Esophagus mucosa (tissue), 1 donor: ENCODE measurements at regions not wholly inside any gene's neighbourhood (a gene's known extent, or its start where the extent isn't known, plus 50 kb on each side); places are given as distances from the start of the nearest gene placed in this dataset.

Experiments used
- ATAC-seq: fragments of 200-7000 bp; cut with Tn5 transposase; one replicate; pipeline ENCODE4 v1.9.1; 2020
- donor health status: DM: yes; HTN: yes; CAD: no.

GRCh38 chrX:107502316-107502715 is 52.9 kb downstream of the FRMPD3 start:
- ATAC-seq = no peak

DNA sequence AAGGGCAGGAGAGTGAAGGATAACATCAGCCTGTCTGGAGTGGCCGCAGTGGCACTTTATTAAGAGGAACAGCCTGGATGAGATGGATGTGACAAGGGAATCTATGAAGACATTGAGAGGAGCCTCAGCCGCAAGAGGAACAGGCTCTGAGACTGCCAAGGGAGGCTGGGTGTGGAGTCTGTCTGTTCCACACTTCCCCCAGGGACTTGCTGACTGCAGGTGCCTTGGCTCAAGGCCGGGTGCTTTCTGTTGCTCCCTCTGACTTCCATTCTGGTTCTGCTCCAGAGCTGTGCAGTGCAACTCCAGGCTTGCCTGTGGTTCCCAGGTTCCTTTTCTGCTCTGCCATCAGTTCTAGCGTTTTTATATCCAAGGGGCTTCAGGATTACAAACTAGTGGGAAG is 54.6 kb downstream of the FRMPD3 start:
- no peak for ATAC-seq

DNA sequence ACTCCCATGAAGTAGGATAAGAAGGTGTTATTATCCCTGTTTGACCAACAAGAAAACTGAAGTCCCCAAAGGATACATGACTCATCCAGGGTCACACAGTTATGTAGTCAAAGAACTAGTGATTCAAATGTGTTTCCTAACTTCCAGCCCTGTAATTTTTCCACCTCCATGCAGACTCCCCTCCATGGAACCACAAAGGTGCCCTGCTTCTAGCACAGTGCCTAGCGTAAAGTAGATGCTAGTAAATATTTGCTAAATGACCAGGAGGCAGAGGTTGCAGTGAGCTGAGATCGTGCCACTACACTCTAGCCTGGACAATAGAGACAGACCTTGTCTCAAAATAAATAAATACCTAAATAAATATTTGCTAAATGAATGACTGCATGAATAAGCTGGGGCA is 55.8 kb downstream of the FRMPD3 start:
- no peak for ATAC-seq

GRCh38 chrX:107506596-107507031 is 57.2 kb downstream of the FRMPD3 start:
- ATAC-seq = no peak

DNA sequence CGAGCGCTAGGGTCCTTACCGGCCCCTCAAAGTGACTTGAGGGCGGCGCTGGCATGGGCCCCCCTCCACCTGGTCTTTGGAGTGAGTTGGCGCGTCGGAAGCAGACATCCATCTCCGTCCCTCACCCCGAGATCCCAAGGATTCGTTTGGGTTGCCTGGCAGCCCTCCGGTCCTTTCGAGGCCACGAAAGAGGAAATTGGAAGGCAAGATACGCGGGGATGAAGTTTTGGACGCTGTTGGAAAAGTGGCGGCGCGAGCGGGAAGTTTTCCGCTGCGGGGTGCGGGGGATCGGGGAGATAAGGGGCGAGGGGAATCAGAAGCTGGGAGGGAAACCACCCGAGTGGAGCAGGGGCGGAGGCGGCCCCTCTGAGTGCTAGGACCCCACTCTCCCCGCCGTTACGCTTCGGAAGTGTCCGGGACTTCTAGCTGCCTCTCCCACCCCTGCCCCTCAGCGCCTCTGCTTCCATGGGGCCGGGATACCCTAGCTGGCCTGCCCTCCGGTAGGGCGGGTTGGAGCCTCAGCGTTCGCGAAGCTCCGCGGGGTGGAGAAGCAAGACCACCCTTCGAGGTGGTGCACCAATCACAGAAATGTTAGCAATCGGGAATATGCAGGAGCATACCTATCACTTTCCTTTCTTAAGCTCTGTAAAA is 57.8 kb downstream of the FRMPD3 start:
- no peak for ATAC-seq

- no peak for ATAC-seq
Observed at GRCh38 chrX:107507744-107508117, 58.3 kb downstream of the FRMPD3 start.

DNA sequence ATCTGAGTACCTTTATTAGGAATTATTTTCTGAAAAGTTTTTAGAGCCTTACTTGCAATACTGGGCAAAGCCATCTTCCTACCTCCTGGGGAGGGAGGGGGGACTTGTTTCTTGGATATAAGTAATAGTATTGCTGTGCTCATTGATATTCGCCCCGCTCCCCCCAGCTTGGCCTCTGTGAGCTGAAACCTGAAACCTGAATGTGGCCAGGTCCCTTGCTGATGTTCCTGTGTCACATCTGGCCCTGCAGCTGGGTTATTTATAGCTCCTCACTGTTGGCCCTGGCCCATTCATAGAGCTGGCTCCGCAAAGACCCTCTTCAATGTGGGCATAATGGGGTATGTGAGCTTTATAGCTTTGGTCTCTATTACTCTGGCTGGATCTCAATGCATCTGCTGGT is 59.5 kb downstream of the FRMPD3 start:
- ATAC-seq = no peak

DNA sequence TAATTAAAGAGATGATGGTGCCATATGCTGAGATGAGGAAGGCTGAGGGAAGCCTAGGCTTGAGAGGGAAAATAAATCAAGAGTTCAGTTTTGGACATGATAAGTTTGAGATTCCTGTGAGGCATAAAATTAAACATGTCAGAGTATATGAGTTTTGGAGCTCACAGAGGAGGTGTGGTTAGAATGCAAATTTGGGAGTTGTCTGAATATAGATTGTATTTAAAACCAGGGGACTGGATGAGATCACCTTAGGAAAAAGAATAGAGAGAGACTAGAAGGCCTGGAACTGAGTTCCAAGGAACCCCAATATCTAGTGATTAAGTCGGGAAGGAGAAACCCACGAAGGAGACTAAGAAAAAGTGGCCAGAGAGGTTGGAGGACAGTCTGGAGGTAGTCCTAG is 65.5 kb downstream of the FRMPD3 start:
- ATAC-seq = no peak

DNA sequence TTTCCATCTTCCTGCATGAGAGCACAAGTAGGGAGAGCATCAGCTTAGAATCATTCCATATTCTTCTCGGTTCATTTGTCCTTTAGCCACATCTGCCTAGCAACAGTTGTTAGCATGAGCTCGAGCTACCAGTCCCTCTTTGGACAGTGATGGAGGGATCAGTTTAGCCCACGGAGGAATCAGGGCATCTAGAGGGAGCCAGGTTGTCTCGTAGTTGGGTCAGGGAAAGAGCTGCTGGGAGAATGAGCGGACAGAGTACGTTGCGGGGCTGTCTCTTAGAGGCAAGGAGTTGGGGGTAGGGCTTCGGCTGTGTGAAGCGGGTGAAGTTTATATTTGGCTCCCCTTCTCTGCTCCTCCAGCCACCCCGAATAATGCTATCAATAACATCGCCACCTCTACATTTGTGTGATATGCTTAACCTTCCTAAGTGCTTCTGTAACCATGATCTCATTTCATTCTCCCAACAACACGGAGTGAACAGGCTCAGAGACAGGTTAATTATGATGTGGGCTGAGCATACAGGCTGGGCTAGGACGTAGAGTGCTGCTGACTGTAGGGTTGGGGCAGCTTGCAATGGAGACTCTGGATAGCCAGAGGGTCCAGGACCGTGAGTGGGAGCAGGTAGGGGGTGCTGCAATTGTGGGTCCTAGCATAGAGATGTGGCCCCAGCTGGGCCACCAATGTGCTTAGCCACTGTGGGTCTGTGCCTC is 72.6 kb downstream of the FRMPD3 start:
- ATAC-seq = no peak

GRCh38 chrX:107522901-107523300 is 73.4 kb downstream of the FRMPD3 start:
- ATAC-seq = no peak

- ATAC-seq = no peak
Observed at GRCh38 chrX:107526141-107526540, 76.7 kb downstream of the FRMPD3 start.

DNA sequence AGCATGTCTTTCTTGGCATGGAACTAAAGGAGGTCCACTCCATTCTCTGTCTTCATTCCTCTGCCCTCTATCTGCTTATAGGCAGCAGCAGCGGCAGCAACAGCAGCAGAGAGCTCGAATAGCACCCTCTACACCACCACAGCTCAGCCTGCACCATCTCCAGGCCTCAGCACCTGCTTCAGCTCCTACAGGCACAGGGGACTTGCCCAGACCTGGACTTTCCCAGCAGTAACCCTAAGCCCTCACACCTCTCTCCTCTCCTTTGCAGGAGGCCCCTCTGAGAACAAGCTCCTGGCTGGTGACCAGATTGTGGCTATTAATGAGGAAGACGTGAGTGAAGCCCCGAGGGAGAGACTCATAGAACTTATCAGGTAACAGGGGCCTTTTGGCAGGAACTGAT is 80.7 kb downstream of the FRMPD3 start:
- ATAC-seq = no peak

- peak; percentile 67 for ATAC-seq
Observed at GRCh38 chrX:107537815-107538214, 88.4 kb downstream of the FRMPD3 start.

DNA sequence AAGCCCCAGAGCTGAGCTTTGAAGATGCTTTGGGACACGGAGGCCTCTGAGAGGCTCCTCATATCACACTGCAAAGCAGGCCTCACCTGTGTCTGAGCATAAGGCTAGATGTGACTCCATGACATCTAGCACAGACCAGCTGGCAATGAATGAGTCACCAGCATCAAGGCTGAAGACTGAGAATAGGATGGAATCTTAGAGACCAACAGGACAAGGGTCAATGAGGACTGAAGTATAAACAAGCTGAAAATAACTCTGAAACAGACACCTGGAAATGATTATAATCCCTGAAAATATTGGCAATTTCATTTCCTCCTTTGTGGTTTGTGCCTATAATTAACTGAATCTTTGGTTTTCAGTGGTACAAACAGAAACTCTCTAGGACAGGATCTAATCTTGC is 87.1 kb upstream of the PRPS1 start:
- ATAC-seq = no peak

DNA sequence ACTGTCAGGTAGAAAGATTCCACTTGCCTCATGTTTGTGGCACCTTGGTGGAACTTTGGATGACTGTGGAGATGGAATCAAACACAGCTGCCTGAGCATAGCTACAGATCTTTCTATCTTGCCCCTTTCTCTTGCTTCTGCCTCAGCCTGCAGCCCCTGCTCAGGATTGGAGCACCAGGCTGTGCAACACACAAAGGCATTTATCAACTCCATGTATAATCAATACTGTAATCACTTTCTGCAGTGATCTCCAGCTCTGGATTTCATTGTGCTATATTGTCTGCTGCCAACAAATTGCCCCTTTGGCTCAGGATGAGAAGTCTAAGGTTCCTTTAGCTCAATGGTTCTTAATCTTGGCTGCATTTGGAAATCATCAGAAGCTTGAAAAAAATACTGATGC is 86.3 kb upstream of the PRPS1 start:
- ATAC-seq = no peak

DNA sequence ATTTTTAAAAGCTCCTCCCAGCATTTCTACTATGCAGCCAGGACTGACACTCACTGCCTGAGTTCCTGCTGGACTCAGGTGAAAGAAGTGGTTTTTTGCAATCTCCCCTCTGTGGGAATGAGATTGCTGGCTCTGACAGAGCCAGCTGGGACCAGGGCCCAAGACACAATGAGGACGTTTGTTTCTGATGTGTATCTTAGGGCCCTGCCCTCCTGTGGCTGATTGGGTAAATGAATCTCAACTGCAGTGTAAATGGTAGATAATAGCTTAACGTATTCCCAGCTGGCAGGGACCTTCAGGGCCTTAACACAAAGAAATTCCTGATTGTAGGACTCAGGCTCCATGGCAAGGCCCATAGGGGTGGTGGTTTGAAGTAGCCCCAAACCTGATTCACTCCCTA is 85.8 kb upstream of the PRPS1 start:
- ATAC-seq = no peak

DNA sequence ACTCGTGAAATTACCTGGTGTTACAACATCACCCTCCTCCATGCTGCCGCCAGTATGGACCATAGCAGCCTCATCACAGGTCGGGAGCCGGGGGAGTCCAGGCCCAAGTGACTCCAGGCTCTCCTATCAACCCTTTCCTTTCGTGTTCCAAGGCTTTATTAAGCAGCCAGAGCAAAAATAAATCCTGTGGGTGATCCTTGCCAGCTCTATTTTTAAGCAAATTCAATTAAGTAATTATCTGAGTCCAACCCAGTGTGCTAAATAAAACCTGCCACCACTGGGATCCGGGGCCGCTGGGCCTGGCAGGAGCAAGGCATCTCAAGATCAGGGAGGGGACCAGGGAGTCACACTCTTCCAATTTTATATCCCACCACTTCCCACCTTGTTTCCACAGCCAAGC is 80.7 kb upstream of the PRPS1 start:
- no peak for ATAC-seq

GRCh38 chrX:107548775-107549174 is 79.5 kb upstream of the PRPS1 start:
- no peak for ATAC-seq

DNA sequence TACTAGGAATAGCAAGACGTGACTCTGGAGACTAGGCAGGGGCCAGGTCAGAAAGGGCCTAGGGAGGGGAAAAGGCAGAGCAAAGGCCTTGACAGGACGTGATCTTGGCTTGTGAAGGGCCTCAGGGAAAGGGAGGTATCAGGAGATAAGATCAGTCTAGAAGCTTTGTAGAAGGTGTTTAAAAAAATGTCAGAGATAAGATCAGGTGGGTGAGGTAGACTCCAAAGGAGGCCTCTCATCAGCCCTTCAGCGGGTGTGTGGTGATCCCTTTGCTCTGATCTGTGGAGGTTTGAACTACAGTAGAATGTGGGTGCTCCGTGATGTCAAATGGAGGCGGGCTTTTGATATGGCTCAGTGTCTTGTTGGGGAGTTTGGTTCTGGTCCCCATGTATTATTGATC is 78.8 kb upstream of the PRPS1 start:
- ATAC-seq = no peak

DNA sequence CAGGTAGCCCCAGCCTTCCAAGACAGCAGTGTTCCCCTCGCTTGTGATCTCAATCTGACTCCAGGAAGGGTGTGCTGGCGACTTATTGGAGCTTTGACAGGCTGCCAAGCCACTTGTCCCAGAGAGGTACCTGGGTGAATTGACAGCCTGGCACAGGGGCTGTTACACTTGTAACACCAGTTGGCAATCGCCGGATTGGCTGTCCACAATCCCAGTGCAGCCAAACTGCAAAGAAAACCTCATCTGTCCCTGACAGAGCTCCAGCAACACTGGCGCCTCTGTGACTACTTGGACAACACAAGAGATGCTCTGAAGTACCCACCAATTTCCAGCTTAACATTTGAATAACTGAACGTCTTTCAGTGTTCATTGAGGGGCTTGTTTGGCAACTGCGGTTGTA is 76.8 kb upstream of the PRPS1 start:
- ATAC-seq = no peak

GRCh38 chrX:107552930-107553329 is 75.4 kb upstream of the PRPS1 start:
- ATAC-seq = no peak

DNA sequence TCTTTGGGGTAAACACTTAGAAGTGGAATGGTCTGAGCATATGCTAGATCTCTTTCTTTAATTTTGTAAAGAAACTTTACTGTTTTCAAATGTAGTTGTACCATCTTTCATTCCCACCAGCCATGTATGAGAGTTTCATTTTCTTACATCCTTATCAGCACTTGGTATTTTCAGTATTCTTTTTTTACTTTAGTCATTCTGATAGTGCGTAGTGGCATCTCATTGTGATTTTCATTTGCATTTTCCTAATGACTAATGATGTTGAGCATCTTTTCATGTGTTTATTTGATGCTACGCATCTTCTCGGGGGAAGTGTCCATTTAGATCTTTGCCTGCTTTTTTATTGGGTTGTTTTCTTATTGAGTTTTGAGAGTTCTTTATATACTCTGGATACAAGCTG is 71.3 kb upstream of the PRPS1 start:
- ATAC-seq = no peak

- ATAC-seq = no peak
Observed at GRCh38 chrX:107559506-107559905, 68.8 kb upstream of the PRPS1 start.

GRCh38 chrX:107560041-107560440 is 68.3 kb upstream of the PRPS1 start:
- ATAC-seq = no peak

GRCh38 chrX:107560980-107561379 is 67.3 kb upstream of the PRPS1 start:
- ATAC-seq = no peak
